OCI-LY3 (cell line): ENCODE measurements at regions not wholly inside any gene's neighbourhood (a gene's known extent, or its start where the extent isn't known, plus 50 kb on each side); places are given as distances from the start of the nearest gene placed in this dataset.

Experiments
- EZH2phosphoT487 ChIP-seq: fragments of 200-600 bp; shearing (Covaris generic); IDR thresholded peaks from 2 replicates; pipeline ENCODE4 v1.6.1; 2018; ENCODE audit warnings: antibody characterized with exemption, mixed run types, low read depth
- TF ChIP-seq, protein P1 (sequence below): fragments of 200-600, 300-600 bp; sonication (generic); IDR thresholded peaks from 2 replicates; pipeline ENCODE4 v1.5.1; 2014; ENCODE audit warnings: antibody characterized with exemption, low read length, low read depth

DNA sequence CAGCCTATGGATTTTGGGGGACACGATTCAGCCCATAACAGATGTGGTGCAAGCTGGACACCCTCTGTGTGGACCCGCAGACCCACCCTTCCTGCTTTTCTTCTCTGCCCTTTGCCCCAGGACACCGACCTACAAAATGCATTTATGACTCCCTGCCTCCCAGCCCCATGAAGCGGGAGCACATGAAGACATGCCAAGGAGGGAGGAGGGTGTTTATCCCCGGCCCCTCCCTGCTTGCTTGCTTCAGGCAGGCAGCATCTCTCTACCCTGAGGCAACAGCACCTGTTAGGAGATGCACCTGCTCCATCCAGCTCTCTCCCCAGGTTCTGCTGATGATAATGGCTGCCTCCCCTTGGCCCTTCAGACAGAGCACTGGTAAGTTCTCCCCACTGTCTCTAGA, 187.5 kb downstream of the PSMG1 start:
- TF ChIP-seq, protein P1, sequence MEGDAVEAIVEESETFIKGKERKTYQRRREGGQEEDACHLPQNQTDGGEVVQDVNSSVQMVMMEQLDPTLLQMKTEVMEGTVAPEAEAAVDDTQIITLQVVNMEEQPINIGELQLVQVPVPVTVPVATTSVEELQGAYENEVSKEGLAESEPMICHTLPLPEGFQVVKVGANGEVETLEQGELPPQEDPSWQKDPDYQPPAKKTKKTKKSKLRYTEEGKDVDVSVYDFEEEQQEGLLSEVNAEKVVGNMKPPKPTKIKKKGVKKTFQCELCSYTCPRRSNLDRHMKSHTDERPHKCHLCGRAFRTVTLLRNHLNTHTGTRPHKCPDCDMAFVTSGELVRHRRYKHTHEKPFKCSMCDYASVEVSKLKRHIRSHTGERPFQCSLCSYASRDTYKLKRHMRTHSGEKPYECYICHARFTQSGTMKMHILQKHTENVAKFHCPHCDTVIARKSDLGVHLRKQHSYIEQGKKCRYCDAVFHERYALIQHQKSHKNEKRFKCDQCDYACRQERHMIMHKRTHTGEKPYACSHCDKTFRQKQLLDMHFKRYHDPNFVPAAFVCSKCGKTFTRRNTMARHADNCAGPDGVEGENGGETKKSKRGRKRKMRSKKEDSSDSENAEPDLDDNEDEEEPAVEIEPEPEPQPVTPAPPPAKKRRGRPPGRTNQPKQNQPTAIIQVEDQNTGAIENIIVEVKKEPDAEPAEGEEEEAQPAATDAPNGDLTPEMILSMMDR: no peak
- TF ChIP-seq EZH2phosphoT487: no peak
